ENCODE measurements at regions not wholly inside any gene's neighbourhood (a gene's known extent, or its start where the extent isn't known, plus 50 kb on each side); places are given as distances from the start of the nearest gene placed in this dataset.
"Not testable (repeated sequence)": the region's sequence is repeated elsewhere in the genome, so short reads cannot be mapped to it uniquely, and the experiment has no call there.

DNA sequence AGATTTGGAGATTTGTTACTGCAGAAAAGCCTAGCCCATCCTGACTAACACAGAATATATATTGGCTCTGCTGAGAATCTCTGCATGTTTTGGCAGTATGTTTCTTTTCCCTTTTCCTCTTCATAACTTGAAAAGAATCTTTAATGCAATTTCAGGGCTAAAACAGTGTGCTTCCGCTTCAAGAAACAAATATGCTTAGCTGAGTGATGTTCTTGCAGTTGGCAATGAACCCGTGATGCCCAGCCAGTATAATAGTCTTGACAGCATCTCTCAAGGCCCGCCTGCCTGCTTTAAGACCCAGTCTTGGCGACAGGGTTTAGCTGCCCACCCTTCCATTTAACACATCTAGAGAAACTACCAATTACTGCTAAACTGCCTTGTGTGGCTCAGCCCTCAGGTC is 184.5 kb downstream of the INO80D start:
- DNase-seq = no peak

DNA sequence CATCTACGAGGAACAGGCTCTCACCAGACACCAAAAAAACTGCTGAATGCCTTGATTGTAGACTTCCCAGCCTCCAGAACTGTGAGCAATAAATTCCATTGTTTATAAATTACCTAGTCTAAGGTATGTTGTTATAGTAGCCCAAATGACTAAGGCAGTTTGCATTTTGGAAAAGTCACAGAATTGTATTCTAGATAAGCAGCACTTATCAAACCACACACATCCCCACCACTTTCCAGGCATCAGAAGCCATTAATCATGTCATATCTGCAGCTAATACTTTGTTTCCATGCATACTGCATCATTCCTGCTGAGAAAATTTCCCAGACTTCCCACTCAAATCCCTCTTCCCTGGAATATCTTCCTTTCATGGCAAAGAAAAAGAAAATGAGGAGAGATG is 187.2 kb downstream of the INO80D start:
- DNase-seq = no peak

DNA sequence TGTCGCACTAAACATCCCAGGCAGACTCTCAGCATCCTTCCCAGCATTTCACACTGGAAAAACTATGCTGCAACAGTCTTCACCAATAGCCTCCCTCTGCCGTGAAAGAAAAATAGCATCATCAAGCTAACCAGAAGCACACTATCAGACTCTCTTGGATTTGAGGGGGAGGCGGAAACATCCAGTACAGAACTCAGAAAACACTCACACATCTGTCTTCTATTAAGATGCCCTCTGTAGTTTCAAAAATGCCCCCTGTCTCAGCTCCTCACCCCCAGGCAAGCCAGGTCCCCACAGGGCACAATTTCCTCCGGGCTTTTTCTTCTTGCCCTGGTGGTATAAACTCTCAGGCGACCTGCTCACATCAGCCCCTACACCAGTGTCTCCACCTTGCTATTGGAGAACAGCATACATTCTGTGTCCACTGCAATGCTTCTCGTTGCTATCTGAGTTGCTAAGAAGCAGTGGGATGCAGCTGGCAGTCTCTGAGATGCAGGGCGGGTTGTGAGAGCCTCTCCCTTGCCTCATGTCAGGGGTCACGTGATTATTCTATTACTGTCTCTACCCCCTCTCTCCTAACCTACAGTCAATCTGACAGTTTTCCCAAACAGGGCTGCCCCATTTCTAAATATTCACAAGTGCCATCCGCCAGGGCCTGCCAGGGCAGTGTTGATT is 189.9 kb downstream of the INO80D start:
- DNase-seq = no peak

DNA sequence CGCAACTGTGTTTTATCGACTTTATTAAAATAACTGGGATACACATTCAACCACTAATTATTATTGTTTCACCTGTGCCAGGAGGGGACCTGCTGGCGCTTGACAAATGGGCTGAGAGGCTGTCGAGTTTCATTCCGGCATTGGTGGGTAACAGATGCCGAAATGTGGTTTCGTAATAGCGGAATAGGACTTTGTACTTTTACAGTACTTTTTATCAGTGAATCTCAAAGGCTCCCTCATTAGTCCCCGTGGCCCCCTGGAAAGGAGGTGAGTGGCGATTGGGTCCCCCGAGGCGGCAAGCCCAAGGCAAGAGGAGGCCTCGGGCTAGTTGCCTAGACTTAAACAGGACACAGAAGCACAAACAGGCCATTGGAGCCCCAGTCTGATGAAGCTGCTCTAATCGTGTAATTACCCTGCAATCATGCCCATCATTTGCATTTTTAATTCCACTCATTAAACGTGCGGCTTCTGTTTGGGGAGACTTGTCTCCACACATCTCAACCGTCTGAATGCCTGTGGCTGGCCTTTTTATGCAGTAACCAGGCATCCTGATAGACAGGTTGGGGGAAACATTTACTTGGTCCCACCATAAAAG is 193.2 kb downstream of the INO80D start:
- no peak for DNase-seq

DNA sequence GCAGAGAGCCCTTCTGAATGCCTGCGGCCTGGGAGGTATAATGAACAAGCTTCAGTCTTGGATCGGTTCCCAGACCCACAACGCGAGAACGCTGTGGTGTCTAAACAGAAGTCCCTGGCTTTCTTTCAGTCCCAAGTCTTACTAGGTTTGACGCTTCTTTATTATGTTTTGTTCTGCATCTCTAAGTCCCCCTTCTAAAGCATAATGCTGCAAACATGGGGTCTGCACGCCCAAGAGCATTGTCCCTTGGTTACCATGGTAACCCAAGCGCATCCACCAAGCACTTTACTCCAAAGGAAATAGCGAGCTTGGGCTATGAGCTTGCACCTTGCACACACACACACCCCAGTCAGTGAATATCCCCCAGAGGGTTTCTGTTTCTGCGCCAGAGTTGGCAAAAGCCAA is 193.7 kb downstream of the INO80D start:
- no peak for DNase-seq

DNA sequence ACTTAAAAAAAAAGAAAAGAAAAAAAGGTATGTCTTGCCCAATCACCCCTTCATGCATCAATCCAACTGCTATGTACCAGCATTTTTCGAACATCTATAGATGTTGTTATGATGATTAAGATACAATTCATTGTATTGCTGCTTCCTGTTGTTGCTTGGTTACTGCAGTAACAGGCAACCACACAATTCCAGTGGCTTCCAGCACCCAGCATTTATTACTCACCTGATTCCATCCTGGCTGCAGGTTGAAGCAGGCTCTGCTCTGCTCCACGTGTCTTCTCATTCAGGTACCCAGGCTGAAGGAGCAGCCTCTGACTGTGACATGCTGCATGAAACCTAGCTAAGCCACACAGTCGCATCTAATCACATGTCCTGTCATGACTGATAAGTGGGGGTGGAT is 196.9 kb downstream of the INO80D start:
- no peak for DNase-seq

DNA sequence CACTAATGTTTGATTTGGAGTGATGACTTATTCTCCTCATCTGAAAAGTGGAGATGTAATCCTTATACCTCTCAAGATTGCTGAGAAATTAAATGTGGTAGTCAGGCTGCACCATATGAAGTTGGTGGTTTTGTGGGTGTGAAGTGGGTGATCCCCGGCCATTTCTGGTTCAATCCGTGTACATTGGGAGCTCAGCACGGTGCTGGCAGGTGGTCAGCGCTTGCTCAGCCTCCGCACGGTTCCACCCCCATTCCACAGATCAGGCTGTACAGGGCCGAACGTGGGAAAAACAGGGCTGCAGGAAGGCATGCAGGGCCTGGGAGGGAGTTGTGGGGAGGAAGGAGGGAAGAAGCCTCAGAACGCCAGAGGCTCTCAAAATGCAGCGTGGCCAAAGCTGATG is 198.3 kb downstream of the INO80D start:
- no peak for DNase-seq

DNA sequence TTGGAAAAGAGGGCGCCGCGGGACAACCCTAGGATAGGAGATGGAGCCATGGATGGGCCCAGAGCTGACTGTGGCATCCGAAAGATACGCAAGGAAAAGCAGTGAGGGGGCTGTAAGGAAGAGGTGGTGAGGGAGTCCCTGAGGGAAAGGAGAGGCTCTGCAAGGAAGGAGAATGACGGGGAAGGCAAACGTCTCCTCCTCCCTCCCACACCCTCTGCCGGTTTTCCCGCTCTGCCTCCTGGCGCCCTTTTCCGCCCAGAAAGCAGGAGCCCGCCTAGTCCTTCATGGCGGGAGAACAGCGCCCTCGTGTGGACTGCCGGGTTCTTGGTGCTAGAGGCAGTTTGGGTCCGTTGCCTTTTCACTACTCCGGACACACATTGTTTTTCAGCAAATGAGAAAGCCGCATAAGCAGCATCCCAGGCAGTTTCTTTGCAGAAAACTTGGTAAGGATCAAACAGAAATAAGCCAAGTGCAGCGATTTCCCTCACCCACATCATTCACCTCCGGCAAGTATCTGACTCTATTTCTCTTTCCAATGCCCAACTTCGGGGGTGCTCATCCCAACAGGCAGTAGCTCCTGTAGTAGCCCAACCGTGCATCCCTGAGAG is 200.4 kb downstream of the INO80D start:
- peak; percentile 38 for DNase-seq

DNA sequence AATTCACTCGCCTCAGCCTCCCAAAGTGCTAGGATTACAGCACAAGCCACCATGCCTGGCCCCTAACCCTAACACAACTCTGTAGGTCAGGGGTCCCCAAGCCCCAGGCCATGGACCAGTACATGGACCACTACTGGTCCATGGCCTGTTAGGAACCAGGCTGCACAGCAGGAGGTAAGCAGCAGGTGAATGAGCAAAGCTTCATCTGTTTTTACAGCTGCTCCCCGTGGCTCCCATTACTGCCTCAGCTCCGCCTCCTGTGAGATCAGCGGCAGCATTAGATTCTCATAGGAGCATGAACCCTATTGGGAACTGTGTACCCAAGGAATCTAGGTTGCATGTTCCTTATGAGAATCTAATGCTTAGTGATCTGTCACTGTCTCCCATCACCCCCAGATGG is 201.7 kb downstream of the NRP2 start:
- no peak for DNase-seq

DNA sequence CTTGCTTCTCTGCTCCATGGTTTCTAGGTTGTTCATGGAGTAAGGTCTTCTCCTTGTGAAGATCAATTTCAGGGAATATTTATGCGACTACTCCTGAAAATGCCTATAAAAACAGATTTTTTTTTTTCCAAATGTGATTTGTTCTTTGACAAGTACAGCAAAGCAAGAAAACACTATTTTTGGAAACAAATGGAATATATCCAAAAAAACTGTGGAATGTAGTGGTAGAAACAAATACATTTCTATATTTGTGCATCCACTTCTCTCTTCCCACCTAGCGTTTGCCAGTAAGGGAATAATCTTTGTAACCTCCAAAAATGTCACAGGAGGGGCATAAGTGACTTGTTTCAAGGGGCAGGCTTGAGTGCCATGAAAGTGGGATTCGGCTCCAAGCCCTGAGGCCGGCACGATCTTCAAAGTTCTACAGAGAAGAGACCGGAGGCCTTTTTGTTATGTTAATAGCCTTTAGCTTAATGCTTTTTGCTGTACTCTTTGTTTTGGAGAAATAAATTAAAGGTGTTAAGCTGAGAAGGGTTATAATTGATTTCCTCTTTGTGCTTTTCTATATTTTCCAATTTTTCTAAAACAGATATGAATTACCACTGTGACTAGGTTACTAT is 200.6 kb downstream of the NRP2 start:
- no peak for DNase-seq

DNA sequence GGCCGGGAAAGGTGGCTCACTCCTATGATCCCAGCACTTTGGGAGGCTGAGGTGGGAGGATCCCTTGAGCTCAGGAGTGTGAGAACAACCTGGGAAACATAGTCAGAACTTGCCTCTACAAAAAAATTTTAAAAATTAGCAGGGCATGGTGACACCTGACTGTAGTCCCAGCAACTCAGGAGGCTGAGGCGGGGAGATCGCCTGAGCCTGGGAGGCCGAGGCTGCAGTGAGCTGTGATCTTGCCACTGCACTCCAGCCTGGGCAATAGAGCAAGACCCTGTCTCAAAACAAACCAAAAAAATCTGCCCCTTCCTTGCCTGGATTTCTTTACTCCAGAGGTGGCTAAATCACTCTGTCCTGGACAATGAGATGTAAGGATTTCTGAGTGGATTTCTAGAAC is 197.7 kb downstream of the NRP2 start:
- no peak for DNase-seq

DNA sequence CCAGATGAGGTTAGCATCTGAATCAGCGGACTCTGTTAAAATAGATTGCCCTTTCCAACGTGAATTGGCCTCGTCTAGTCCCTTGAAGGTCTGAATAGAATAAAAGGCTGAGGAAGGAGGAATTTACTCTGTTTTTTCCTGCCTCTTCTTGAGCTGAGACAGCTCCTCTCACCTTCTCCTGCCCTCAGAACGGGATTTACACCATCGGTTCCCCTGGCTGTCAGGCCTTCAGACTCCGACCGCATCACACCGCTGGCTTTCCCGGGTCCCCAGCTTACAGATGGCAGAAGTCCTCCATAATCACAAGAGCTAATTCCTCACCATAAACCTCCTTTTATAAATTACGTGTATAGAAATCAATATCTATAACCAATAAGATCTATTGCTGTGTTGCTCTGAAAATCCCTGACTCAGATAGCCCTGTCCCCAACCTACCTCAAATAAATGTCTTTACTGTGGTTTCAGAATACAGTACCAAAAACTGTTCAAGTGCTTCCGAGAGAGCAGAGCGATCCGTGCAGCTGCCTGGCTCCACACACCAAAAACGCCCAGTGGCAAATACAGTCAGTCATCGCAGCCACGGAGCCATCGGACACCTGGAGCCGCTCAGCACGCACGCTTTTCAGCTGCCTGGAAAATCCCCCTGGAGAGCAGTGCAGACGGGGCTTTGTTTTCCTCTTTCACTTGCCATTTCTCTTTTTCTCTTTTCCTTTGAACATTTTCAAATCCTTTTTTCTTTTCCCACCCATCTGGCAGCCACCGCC is 196.9 kb downstream of the NRP2 start:
- no peak for DNase-seq

DNA sequence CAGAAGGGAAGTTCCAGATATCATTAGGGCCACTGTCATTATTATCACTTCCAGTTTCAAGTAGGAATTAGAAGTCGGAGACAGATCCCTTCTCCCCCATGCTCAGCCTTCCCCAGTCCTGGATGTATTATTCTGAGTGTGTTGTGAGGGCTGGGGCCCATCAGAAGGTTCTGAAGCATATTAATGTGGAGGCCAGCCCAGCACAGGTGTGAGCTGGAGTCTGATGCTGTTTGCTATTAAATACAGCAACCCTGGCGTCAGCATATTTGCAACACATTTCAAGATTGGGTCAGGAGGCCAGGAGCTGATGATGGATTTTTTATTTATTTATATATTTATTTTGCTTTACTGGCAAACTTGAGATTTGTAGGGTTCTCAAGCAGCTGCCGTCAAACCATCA is 195.2 kb downstream of the NRP2 start:
- no peak for DNase-seq

DNA sequence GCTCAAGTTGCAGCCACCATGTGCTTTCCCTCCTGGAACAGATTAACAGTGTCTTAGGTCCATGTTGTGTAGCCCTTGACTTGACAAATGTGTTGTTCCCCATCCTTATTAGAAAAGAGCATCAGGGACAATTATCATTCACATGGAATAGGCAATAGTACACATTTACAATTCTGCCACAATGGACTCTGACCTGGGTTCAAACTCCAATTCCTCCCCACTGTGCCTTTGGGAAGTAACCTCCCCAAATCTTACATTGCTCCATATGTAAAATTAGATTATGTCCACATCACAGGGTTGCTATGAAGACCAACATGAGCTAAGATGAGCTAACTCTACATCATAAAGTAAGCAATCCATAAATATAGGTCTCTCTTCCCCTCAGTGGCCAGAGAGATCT is 193.8 kb downstream of the NRP2 start:
- no peak for DNase-seq

DNA sequence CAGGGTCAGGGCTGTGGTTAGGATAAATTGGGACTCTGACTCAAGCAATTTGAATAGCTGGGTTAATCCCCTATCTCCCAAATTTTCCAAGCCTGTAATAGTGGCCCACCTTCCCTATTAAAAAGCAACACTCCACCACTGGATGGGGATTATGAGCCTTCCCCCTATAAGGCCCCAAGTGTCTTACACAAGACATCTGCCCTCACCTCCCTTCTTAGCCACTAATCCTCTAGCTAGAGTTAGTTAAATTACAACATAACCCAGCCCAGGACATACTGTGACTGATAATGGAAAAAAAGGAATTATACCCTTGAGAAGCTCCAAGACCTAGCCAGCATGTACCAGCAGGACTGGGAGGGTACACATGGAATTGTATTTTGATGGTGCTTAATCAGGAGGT is 190.4 kb downstream of the NRP2 start:
- no peak for DNase-seq

DNA sequence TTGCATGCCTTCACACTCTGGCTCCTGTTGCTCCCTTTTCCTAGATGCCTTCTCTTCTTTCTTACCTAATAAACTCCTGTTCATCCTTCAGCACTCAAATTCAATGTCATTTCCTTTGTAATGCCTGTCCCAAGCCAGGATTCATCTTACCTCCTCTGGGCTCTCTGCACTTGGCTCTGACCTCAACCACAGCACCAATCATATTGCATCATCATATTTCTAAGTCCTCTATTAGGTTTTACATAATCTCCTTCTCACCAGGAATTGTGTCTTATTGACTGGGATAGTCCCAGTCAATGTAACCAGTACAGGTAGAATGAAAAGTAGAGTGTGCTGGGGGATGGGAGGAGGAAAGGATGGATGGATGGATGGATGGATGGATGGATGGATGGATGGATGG is 187.1 kb downstream of the NRP2 start:
- no peak for DNase-seq

DNA sequence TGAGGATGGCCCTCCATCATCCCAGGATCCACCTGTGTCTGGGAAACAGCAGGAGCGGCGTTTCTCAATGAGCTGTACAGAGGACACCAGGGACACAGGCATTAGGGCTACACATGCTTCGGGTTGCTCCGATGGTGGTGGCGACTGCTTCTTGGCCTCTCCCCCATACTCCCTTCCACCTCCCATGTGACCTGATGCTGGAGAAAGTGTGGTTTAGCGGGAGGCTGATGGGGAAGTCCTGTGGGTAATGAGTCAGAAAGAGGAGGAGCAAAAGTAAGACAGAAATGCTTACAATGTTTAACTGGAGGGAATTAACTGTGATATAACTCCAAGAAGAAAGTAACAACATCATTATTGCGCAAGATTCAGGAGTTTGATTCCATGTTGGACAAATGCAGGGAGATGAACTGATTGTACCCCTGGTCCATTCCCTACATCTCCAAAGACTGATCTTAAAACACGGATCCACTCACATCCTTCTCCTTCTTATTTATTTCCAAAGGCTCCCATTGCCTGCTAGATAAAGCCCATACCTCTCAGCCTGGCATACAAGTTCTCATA is 186.6 kb downstream of the NRP2 start:
- no peak for DNase-seq

DNA sequence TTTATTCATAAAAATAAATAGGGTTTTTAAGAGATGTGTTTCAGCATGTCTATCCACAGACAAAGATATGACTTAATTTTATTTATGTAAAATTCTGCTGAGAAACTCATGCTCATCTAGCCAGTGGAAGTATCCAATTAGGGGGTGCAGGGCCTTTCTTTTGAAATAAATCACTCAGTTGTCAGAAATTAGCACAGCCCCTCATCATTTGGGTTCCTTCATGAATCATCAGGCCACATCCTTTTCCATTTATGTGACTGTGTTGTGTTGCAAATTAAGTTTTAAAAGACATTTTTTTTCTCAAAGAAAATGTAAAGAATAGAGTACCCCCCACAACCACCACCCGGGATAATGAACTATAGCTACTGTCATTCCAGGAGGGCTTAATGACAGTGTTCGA is 185.8 kb downstream of the NRP2 start:
- no peak for DNase-seq

DNA sequence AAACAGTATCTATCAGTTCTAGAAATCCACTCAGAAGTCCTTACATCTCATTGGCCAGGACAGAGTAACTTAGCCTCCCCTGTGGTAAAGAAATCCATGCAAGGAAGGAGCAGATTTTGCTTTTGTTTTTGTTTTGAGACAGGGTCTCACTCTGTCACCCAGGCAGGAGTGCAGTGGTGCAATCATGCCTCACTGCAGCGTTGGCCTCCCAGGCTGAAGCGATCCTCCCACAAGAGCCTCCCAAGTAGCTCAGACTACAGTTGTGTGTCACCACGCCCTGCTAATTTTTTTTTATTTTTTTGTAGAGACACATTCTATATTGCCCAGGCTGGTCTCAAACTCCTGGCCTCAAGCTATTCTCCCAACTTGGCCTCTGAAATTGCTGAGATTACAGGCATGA is 185.1 kb downstream of the NRP2 start:
- DNase-seq = no peak

DNA sequence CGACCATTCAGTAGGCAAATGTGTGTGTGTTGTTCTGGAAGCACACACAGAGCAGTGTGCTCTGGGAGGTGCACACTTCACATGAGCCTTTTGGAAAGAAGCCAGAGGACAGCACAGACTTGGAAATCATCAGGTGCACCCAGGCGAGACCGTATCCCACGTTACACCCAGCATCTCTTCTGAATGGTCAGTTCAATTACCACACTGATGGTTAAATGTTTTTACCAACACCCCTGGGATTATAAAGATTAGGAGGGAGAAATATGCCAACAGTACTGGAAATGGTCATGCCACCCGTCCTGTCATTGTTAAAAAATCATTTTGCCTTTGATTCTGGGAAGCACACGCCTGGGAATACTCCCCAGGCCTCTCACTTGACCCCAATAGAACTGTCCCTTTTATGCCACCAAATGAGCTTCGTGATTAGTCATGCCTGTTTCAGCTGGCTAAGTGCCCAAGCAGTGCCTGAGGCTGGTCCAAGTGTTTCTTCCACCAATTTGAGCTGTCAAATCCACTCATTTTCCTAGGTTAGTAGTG is 183.7 kb downstream of the NRP2 start:
- no peak for DNase-seq

DNA sequence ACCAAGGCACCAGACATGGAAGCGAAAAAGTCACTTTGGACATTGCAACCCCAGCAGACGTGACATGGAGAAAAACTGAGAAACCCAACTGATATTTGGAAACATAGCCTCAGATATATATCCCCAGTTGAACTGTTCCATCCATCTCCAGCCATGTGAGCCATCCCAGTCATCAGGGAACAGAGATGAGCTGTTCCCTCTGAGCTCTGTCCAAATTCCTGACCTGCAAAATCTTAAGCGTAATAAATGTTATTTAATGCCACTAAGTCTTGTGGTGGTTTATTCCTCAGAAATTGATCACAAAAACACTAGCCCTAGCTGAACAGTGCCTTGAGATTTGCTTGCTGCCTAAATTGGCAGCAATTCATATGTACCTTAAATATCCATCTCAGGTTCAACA is 182.8 kb downstream of the NRP2 start:
- DNase-seq = no peak

DNA sequence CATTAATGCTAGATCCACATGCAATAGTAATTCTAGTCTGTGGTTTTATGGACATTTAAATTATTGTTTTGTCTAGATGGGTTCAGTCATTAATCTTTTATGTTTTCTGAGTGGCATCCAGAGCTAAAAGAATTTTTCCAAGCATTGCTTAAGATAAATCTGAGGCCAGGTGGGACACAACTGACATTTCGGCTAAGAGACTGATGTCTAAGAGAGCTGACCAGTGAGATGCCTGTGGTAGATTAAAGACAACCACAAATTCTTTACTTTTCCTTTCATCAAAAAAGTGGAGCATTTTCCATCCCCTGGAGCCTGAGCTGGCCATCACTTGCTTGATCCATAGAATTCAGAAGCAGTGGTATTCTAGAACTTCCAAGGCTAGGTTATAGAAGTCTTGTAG is 182.2 kb downstream of the NRP2 start:
- no peak for DNase-seq

DNA sequence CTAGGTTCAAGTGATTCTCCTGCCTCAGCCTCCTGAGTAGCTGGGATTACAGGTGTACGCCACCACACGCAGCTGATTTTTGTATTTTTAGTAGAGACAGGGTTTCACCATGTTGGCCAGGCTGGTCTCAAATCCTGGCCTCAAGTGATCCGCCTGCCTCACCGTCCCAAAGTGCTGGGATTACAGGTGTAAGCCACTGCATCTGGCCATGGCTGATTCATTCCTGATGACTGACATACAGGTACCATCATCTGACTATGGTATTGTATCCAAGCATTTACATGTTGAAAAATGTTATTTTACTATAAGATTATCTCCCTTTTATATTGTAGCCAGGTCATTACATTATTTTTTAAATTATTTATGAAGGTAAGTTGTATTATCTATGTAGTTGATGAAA is 180.5 kb downstream of the NRP2 start:
- not testable (repeated sequence) for DNase-seq
